A204.1 (cell line): ENCODE measurements at regions not wholly inside any gene's neighbourhood (a gene's known extent, or its start where the extent isn't known, plus 50 kb on each side); places are given as distances from the start of the nearest gene placed in this dataset.
"Not testable (repeated sequence)": the region's sequence is repeated elsewhere in the genome, so short reads cannot be mapped to it uniquely, and the experiment has no call there.

Experiments used
- FAIRE-seq: peaks from 2 replicates; lab custom pipeline; 2012; peaks lifted over from hg19 to GRCh38; lab: Jason Lieb, UNC

GRCh38 chr2:238502088-238502810 lies 75.5 kb downstream of the ASB1 start:
- no peak for FAIRE-seq

DNA sequence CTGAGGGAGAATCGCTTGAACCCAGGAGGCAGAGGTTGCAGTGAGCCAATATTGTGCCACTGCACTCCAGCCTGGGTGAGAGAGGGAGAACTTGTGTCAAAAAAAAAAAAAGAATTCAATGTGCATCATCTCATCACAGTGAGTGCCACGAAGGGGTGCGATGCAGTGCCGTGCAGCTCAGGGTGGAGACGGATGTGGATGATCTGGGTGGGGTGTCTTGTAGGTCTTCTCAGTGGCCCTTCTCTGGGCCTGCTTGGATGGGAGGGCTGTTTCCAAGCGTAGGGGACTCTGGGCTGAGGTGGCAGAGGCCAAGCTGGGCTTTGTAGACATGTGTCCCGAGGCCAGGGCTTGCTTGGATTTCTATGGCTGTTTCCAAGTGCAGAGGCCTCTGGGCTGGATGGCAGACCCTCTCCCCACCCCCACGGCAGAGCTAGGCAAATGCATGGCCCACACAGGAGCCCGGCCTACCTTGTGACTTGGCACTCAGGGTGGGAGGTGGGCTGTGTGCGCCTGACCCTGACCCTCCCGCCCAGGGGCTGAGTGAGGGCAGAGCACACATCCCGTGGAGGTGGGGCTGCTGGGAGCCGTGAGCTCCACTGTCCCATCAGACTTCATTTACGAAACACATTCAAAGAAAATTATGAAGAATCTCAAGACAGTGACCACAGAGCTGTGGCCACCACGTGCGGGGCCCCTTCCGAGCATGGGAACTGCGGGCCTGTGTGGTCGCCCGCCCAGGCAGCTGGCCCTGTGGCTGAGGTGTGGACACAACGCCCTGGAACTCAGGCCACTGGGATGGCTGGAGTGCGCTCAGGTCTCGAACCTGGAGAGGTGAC lies 76.4 kb downstream of the ASB1 start:
- no peak for FAIRE-seq

GRCh38 chr2:238504181-238504931 lies 77.6 kb downstream of the ASB1 start:
- FAIRE-seq, result no peak

GRCh38 chr2:238505119-238505891 lies 78.6 kb downstream of the ASB1 start:
- FAIRE-seq, result no peak

DNA sequence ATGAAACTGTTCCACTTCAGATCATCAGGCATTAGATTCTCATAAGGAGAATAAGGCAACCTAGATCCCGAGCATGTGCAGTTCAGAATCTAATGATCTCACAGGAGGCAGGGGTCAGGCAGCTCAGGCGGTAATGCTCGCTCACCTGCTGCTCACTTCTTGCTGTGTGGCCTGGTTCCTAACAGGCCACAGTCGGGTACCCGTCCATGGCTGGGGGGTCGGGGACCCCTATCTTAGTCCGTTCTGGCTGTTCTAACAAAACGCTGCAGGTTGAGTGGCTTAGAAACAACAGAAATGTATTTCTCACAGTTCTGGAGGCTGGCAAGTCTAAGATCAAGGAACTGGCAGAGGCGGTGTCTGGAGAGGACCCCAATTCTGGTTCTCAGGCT lies 79.2 kb downstream of the ASB1 start:
- FAIRE-seq, result no peak

GRCh38 chr2:238506371-238507068 lies 79.8 kb downstream of the ASB1 start:
- FAIRE-seq, result no peak

DNA sequence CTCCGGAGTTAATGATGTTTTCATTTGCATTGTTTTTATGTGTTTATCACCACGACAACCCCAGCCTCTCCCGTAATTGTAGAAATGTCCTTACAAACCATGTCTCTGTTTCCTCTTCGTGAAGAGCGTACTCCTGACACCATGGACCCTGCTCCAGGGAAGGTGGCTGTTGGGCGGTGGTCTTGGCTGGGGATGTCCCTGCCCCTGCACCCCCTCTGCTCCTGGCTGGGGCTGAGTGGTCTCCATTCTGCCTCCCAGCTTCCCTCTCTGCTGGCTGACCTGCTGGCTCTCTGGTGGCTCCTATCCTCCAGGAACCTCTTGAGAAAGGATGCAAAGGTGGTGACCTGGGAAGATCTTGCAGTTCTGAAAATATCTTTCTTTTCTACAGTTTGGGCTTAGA lies 81.1 kb downstream of the ASB1 start:
- FAIRE-seq, result no peak

- no peak for FAIRE-seq
Observed at GRCh38 chr2:238509151-238509835, 82.6 kb downstream of the ASB1 start.

- no peak for FAIRE-seq
Observed at GRCh38 chr2:238509903-238510302, 83.2 kb downstream of the ASB1 start.

- FAIRE-seq, result no peak
Observed at GRCh38 chr2:238510911-238511613, 84.3 kb downstream of the ASB1 start.

GRCh38 chr2:238511614-238511950 lies 84.9 kb downstream of the ASB1 start:
- no peak for FAIRE-seq

GRCh38 chr2:238512247-238512867 lies 85.6 kb downstream of the ASB1 start:
- FAIRE-seq, result no peak

DNA sequence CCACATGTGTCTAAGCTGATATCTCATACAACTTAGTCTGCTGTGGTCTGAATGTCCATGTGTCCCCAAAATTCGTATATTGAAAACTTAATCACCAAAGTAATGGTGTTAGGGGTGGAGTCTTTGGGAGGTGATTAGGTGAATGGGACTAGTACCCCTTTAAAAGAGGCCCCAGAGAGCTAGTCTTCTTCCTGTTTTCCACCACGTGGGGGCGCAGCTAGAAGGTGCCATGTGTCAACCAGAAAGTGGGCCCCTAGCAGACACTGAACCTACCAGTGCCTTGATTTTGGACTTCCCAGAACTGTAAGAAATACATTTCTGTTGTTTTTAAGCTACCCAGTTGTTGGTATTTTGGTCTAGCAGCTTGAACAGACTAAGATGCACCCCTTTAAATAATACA lies 86.6 kb downstream of the ASB1 start:
- no peak for FAIRE-seq

DNA sequence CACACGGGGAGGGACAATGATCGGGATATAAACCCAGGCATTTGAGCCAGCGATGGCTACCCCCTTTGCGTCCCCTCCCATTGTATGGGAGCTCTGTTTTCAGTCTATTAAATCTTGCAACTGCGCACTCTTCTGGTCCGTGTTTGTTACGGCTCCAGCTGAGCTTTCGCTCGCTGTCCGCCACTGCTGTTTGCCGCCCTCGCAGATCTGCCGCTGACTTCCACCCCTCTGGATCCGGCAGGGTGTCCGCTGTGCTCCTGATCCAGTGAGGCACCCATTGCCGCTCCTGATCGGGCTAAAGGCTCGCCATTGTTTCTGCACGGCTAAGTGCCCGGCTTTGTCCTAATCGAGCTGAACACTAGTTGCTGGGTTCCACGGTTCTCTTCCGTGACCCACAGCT lies 87.3 kb downstream of the ASB1 start:
- not testable (repeated sequence) for FAIRE-seq

DNA sequence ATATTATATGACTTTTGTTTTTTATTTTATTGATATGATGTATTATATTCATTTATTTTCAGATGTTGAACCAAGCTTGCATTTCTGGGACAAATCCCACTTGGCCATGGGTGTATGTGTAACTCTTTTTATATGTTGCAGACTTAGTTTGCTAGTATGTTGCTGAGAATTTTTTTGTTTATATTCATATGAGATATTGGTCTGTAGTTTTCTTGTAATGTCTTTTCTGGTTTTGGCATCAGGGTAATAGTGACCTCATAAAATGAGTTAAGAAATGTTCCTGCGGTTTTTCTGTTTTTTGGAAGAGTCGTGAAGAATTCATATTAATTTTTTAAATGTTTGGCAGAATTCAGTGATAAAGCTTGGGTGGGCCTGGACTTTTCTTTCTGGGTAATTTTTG lies 88.7 kb downstream of the ASB1 start:
- FAIRE-seq, result no peak

GRCh38 chr2:238517209-238517608 lies 90.5 kb downstream of the ASB1 start:
- FAIRE-seq, result no peak

GRCh38 chr2:238518172-238518820 lies 91.6 kb downstream of the ASB1 start:
- no peak for FAIRE-seq

- no peak for FAIRE-seq
Observed at GRCh38 chr2:238518821-238519186, 92.1 kb downstream of the ASB1 start.

DNA sequence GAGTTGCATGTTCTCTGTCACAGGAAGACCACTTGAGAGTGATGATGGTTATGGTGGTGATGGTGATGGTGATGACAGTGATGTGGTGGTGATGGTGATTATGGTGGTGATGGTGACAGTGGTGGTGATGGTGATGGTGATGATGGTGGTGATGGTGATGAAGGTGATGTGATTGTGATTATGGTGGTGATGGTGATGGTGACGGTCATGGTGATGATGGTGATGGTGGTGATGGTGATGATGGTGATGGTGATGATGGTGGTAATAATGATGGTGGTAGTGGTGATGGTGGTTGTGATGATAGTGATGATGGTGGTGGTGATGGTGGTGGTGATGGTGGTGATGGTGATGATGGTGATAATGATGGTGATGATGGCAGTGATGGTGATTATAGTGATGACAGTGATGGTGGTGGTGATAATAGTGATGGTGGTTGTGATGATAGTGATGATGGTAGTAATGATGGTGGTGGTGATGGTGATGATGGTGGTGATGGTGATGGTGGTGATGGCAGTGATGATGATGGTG lies 93.7 kb downstream of the ASB1 start:
- FAIRE-seq, result no peak
